Mesodermal cell (in vitro differentiated cells): ENCODE measurements at regions not wholly inside any gene's neighbourhood (a gene's known extent, or its start where the extent isn't known, plus 50 kb on each side); places are given as distances from the start of the nearest gene placed in this dataset.
"Not testable (repeated sequence)": the region's sequence is repeated elsewhere in the genome, so short reads cannot be mapped to it uniquely, and the experiment has no call there.

Source experiments
- H3K27ac ChIP-seq: 2 replicates; pipeline ENCODE4 v1.7.0; 2013; ENCODE audit warnings: mild to moderate bottlenecking, low read depth, low read length, moderate library complexity; ENCODE audit not compliant: severe bottlenecking
- H3K36me3 ChIP-seq: 2 replicates; pipeline ENCODE4 v1.7.1; 2013; ENCODE audit warnings: mild to moderate bottlenecking, low read length, moderate library complexity; ENCODE audit not compliant: control insufficient read depth, insufficient read depth
- H3K4me1 ChIP-seq: one replicate; pipeline ENCODE4 v1.7.1; 2013; ENCODE audit warnings: mild to moderate bottlenecking, low read length; ENCODE audit not compliant: insufficient read depth, control insufficient read depth, poor library complexity, severe bottlenecking
- H3K4me3 ChIP-seq: 2 replicates; pipeline ENCODE4 v1.7.0; 2013; ENCODE audit warnings: low read length, control low read depth, mild to moderate bottlenecking; ENCODE audit not compliant: insufficient read depth, poor library complexity, severe bottlenecking; ENCODE audit errors: extremely low read depth
- H3K9me3 ChIP-seq: 2 replicates; pipeline ENCODE4 v1.7.1; 2013; ENCODE audit warnings: mild to moderate bottlenecking, low read length, moderate library complexity; ENCODE audit not compliant: control insufficient read depth
- WGBS, 2 experiments: methylation state at CpG; one replicate each; pipeline ENCODE4 v1.1.5; 2013; ENCODE audit warnings: missing lambda C conversion rate in 2 of 2; ENCODE audit not compliant: insufficient coverage in 2 of 2; 5-methylcytosine and 5-hydroxymethylcytosine counted together

DNA sequence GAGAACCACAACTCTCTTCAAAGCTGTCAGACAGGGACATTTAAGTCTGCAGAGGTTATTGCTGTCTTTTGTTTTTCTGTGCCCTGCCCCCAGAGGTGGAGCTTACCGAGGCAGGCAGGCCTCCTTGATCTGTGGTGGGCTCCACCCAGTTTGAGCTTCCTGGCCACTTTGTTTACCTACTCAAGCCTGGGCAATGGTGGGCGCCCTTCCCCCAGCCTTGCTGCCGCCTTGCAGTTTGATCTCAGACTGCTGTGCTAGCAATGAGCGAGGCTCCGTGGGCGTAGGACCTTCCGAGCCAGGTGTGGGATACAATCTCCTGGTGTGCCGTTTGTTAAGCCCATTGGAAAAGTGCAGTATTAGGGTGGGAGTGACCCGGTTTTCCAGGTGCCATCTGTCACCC, 822.1 kb downstream of the KCNMA1 start:
- H3K4me1 ChIP-seq, H3K27ac ChIP-seq, H3K4me3 ChIP-seq, H3K9me3 ChIP-seq, H3K36me3 ChIP-seq: not testable (repeated sequence)
- WGBS, 2 experiments, result 76 to 85% methylated on average over 1 to 2 of the region's 9 CpGs

DNA sequence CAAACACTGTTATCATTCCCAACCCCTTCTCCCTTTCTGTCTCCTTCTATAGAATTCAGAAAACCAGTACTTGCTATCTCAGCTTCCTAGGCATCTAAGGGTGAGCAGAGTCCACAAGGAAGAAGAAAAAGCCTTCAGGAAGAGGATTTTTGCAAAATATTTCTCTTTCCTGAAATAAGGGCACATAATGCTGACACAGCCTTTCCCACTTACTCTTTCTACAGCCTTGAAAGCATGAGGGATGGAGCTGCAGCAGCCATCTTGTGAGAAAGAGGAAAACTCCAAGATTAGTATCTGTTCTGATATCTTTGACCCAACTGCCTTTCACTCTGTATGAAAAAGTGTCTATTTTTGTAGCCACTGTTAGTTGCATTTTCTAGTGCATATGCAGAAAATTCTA, 826.2 kb downstream of the KCNMA1 start:
- H3K27ac ChIP-seq, result no peak overlapping the region
- no peaks in the 10 kb centered on the region for H3K36me3 ChIP-seq
- H3K4me3 ChIP-seq, result no peak overlapping the region
- no peaks in the 10 kb centered on the region for H3K4me1 ChIP-seq
- no peaks in the 10 kb centered on the region for H3K9me3 ChIP-seq

DNA sequence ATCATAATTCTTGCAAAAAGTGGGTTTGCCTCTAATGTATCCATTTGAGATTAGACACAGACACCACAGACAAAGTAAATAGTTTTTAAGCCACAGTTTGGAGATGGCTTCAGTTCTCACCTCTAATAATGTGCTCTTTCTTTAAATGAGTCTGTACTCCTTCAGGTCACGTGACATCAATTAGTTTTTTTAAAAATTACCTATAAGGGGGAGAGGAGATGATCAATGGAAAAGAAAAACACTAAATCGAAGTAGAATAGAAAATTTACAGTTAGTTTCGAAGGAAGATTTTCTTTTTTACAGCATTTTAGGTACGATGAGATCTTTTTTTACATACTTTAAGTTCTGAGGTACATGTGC, 849.2 kb downstream of the KCNMA1 start:
- Histone ChIP-seq H3K9me3 (no peaks in the 10 kb centered on the region), H3K27ac (no peak overlapping the region), H3K36me3 (no peaks in the 10 kb centered on the region), H3K4me3 (no peak overlapping the region), H3K4me1 (no peaks in the 10 kb centered on the region)
- no CpG with 5 or more reads among the region's 4 CpGs for WGBS, 2 experiments

DNA sequence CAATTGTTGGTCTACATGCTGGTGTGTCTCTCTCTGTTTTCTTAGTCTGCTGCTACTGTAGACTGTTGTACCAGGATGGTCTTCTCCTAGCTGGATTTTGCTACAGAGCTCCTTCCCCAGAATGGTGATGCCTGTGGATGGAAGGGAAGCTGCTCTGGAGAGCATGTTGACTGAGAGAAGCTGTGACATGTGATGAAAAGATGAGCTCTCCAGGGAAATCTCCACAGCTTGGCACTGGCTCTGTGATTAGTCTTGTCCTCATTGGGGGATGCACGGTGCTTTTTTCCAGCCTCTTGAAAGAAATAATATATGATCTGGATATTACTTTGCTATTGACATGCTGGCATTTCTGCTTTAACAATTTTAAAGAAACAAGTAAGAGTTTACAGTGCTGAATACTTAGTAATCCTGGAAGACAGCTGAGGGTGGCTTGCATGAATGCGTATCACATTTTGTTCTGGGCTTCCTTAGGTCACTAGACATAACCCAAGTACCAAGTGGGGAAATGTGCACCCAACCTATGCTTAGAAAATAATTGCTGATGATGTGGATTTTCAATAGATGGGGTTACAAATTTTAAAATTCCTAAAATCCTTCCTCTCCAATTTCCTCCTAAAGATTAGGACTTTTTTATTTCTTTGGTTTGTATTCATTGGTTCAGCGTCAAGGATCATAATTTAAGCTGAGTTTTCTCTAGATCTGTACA, 849.7 kb downstream of the KCNMA1 start:
- Histone ChIP-seq H3K4me3 (no peak overlapping the region), H3K36me3 (no peaks in the 10 kb centered on the region), H3K4me1 (no peaks in the 10 kb centered on the region), H3K27ac (no peak overlapping the region), H3K9me3 (no peaks in the 10 kb centered on the region)
- WGBS, 2 experiments, result 100% methylated on average over 2 of the region's 3 CpGs; no CpG with 5 or more reads in 1 of the 2 experiments

DNA sequence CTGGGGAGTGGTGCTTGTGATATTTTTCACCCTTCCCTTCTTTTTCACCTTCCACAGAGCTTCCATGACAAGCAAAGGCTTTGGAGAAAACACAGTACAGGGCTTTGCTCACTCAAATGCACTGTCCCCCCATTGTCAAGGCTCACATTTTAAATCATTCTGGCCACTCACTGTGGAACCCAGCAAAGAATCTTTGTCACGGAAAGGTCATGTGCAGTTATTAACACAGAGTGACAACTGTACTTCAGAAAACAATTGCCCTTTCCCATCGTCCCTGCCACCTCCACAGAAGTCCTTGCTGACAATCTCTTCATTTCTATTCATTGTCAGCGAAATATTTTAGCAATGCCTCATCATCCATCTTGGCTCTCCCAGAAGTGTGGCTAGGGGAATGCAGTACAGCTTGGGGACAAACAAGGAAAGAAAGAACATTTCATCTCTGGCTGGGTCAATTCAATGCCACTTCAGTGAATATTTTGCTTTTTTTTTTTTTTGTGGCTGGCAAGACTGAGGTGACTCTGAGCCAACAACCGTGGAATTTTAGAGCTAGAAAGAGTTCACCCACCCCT, 851.0 kb downstream of the KCNMA1 start:
- Histone ChIP-seq H3K36me3 (no peaks in the 10 kb centered on the region), H3K9me3 (no peaks in the 10 kb centered on the region), H3K4me1 (no peaks in the 10 kb centered on the region), H3K27ac (no peak overlapping the region), H3K4me3 (no peak overlapping the region)
- 65 to 93% methylated on average over 3 to 4 of the region's 4 CpGs for WGBS, 2 experiments

DNA sequence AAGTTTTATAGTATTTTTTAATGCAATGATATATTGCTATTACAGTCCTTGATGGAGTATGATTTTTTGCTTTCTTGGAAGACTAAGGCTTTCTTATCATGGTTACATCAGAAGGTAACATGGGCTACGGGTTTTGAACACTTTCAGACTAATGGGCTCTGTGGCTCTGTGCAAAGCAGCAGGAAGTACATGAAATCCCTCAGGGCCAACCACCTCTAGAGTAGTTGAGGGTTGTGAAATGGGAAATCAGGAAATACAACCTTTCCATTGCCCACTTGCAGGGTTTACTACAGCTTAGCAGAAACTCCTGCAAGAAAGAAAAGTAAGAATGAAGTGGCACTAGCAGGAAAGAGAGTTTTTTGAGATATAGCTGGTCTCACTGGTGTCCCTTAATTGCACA, 853.5 kb downstream of the KCNMA1 start:
- Histone ChIP-seq H3K4me3 (no peak overlapping the region), H3K4me1 (no peaks in the 10 kb centered on the region), H3K36me3 (no peaks in the 10 kb centered on the region), H3K27ac (no peak overlapping the region), H3K9me3 (no peaks in the 10 kb centered on the region)
- WGBS, 2 experiments, result 100% methylated on average over 1 of the region's 1 CpG

DNA sequence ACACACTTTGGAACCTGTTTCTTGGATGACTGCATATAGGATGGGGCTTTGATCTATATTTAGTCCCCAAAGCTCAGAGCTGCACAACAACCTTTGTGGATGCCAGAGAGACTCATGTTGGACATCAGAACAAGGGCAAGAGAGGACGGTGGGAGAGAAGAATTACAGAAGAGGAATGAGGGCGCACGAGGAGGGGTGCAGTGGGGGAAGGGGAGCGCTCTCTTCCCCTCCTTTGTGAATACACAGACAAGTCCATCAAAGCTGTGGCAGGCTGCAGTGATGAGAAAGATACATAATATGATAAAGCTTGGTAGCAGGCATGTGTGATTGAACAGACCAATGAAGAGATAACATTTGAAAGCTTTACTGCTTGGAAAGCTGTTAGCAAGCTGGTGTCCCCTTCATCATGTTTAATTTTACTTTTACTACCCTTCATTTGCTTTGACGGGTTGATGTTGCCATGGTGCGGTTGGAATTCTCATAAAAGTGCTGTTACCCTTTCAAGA, 857.8 kb downstream of the KCNMA1 start:
- no peaks in the 10 kb centered on the region for H3K4me1 ChIP-seq
- H3K27ac ChIP-seq, result peak overlapping the region; percentile 43
- H3K4me3 ChIP-seq, result no peak overlapping the region
- 44% methylated on average over 4 of the region's 6 CpGs; no CpG with 5 or more reads in 1 of the 2 experiments for WGBS, 2 experiments
- H3K9me3 ChIP-seq, result peaks cover 10% of the 10 kb centered on the region
- H3K36me3 ChIP-seq, result no peaks in the 10 kb centered on the region

DNA sequence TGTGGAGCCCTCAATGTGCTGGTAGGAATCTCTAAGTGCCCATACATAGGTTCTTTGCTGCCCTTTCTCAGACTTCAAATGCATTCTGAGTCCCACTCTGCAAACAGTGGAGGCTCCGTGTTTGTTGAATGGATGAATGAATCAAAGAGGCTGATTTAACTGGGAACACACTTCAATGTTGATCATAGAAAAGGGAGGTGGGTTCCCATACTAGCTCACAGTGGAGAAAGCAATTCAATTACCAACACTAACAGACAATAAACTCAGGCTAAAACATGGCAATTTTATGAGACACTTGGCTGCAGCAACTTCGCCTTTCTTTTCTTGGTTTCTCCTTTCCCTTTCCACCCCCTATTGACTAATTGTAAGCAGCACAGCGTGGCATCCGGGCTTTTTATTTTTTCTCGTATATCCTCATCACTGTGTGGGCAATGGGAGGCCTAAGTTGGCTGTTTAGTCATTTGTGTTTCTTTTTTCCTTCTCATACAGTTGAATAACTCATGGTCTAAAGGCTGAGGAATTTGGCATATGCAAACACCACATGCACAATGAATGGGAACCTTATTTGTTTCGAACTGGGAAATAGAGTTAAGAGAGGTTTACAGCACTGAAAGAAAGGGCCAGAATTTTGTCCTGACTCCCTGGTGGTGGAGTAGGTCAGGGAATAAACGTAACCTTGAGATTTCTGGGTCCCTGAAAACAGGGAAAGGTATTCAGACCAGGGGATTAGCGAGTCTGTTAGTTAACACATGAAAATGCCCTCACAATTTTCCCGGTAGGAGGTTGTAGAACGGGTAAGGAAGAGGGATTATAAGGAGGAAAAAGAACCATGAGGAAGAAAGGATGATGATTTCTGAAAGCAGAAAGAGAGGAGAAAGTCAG, 858.5 kb downstream of the KCNMA1 start:
- Histone ChIP-seq H3K9me3 (peaks cover 13% of the 10 kb centered on the region), H3K27ac (peak overlapping the region; percentile 43), H3K36me3 (no peaks in the 10 kb centered on the region), H3K4me3 (no peak overlapping the region), H3K4me1 (no peaks in the 10 kb centered on the region)
- WGBS, 2 experiments, result 12 to 25% methylated on average over 5 to 6 of the region's 10 CpGs

DNA sequence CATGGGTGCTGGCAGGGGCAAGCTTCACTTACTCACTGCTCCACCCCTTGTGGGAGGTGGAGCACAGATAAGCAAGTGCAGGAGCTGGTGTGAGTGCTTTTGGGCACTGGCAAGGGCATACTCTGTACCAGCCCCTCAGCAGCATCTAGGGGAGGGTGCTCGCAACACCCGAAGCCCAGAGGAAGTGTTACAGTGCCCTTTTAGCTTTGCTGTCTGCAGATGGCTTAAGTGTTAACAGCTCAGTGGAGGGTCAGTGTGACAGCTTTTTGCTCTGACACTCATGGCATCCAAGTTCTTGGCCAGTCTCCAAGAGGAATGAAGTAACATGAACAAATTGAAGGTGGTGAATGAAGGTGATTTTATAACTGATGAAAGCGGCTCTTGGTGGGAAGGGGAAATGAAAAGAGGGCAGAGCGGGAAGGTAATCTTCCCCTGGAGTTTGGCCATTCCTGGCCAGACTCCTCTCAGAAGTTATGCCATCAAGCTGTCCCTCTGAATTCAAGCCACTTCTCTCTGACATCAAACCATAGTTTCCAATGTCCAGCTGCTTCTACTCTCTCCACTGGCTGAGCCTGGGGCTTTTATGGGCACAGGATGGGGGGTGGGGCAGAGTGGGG, 862.5 kb downstream of the KCNMA1 start:
- Histone ChIP-seq H3K27ac (no peak overlapping the region), H3K9me3 (peaks cover 13% of the 10 kb centered on the region), H3K4me3 (no peak overlapping the region), H3K4me1 (no peaks in the 10 kb centered on the region), H3K36me3 (no peaks in the 10 kb centered on the region)
- WGBS, 2 experiments, result 100% methylated on average over 2 to 3 of the region's 4 CpGs

DNA sequence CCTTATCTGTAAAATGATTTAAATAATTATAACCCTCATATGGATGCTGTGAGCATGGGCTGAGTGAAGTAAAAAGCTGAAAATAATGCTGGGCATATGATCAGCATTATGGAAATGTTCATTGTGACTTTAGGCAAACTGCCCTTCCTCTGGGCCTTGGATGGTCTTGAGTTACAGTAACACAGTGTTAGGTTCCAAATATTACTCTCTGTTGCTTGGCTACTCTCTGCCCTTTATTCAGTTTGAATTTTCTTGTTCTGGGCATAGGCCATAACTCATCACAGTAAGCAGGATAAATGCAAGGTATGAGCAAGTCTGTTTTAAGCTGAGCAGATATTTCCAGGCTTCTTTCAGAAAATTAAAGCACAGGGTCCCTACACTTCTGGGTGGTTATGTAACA, 868.0 kb downstream of the KCNMA1 start:
- H3K27ac ChIP-seq, result no peak overlapping the region
- H3K36me3 ChIP-seq, result no peaks in the 10 kb centered on the region
- no peaks in the 10 kb centered on the region for H3K4me1 ChIP-seq
- H3K4me3 ChIP-seq, result no peak overlapping the region
- peaks cover under 1% of the 10 kb centered on the region for H3K9me3 ChIP-seq
